Hematopoietic multipotent progenitor cell treated with erythropoietin and hydrocortisone succinate and interleukin-3 and kit ligand, for 6 days (in vitro differentiated cells): ENCODE measurements at regions not wholly inside any gene's neighbourhood (a gene's known extent, or its start where the extent isn't known, plus 50 kb on each side); places are given as distances from the start of the nearest gene placed in this dataset.
"Not testable (repeated sequence)": the region's sequence is repeated elsewhere in the genome, so short reads cannot be mapped to it uniquely, and the experiment has no call there.

Experiments used
- DNase-seq: peaks from one replicate; pipeline ENCODE4 v3.0.0-alpha.2; 2015

GRCh38 chr4:170682558-170683294 is 593.0 kb upstream of the AADAT start:
- DNase-seq, result no peak

GRCh38 chr4:170682087-170682486 is 592.3 kb upstream of the AADAT start:
- DNase-seq, result not testable (repeated sequence)

GRCh38 chr4:170675568-170676262 is 586.0 kb upstream of the AADAT start:
- no peak for DNase-seq

GRCh38 chr4:170674176-170674575 is 584.4 kb upstream of the AADAT start:
- no peak for DNase-seq

GRCh38 chr4:170672381-170672965 is 582.7 kb upstream of the AADAT start:
- DNase-seq, result peak; percentile 1

GRCh38 chr4:170671171-170671570 is 581.4 kb upstream of the AADAT start:
- DNase-seq, result no peak

- no peak for DNase-seq
Observed at GRCh38 chr4:170667814-170668213, 578.1 kb upstream of the AADAT start.

- no peak for DNase-seq
Observed at GRCh38 chr4:170666909-170667308, 577.2 kb upstream of the AADAT start.

- no peak for DNase-seq
Observed at GRCh38 chr4:170662250-170662649, 572.5 kb upstream of the AADAT start.

GRCh38 chr4:170657761-170658160 is 568.0 kb upstream of the AADAT start:
- no peak for DNase-seq

GRCh38 chr4:170656506-170656905 is 566.8 kb upstream of the AADAT start:
- DNase-seq, result no peak

- DNase-seq, result no peak
Observed at GRCh38 chr4:170652571-170652970, 562.8 kb upstream of the AADAT start.

- DNase-seq, result no peak
Observed at GRCh38 chr4:170651786-170652185, 562.0 kb upstream of the AADAT start.

- DNase-seq, result no peak
Observed at GRCh38 chr4:170627418-170627817, 537.7 kb upstream of the AADAT start.

- DNase-seq, result no peak
Observed at GRCh38 chr4:170623899-170624298, 534.1 kb upstream of the AADAT start.

- no peak for DNase-seq
Observed at GRCh38 chr4:170610434-170610833, 520.7 kb upstream of the AADAT start.

GRCh38 chr4:170599894-170600293 is 510.1 kb upstream of the AADAT start:
- DNase-seq, result no peak

GRCh38 chr4:170591076-170591475 is 501.3 kb upstream of the AADAT start:
- DNase-seq, result no peak

GRCh38 chr4:170589597-170590191 is 499.9 kb upstream of the AADAT start:
- DNase-seq, result peak; percentile 64

- DNase-seq, result no peak
Observed at GRCh38 chr4:170581969-170582368, 492.2 kb upstream of the AADAT start.

- no peak for DNase-seq
Observed at GRCh38 chr4:170581322-170581721, 491.6 kb upstream of the AADAT start.

- no peak for DNase-seq
Observed at GRCh38 chr4:170580651-170581050, 490.9 kb upstream of the AADAT start.

- DNase-seq, result no peak
Observed at GRCh38 chr4:170538821-170539473, 449.2 kb upstream of the AADAT start.
